ENCODE measurements at regions not wholly inside any gene's neighbourhood (a gene's known extent, or its start where the extent isn't known, plus 50 kb on each side); places are given as distances from the start of the nearest gene placed in this dataset.
"Not testable (repeated sequence)": the region's sequence is repeated elsewhere in the genome, so short reads cannot be mapped to it uniquely, and the experiment has no call there.

GRCh38 chr22:22989856-22990255 is 80.5 kb upstream of the GNAZ start:
- H3K4me3 ChIP-seq (ENCODE audit: low read depth, low read length): no peak overlapping the region
- TF ChIP-seq CTCF (IDR thresholded peaks at IDR 0.05; ENCODE audit: borderline replicate concordance, insufficient read depth, low read depth, low read length): no peak

DNA sequence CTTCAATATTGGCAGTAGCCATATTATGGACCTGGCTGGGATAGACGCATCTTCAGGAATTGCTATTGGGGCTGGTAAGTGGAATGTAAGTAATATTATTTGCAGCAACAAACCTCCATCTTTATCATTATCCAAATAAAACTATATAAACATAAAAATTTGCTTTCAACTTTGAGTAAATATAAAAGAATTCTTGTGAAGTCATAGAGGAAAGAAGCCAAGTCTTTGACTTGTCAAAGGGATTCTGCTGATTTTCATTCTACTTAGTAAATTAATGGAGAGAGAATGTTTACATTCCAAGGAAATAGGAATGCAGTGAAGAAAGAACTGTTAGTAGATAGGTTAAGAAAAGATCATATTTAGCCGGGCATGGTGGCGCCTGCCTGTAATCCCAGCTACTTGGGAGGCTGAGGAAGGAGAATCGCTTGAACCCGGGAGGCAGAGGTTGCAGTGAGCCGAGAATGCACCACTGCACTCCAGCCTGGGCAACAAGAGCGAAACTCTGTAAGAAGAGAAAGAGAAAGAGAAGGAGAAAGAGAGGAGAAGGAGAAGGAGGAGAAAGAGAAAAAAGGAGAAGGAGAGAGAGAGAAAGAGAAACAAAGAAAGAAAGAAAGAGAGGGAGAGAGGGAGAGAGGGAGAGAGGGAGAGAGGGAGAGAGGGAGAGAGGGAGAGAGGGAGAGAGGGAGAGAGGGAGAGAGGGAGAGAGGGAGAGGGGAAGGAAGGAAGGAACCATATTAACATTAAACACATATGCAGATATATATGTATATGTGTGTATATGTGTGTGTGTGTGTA is 79.4 kb upstream of the GNAZ start:
- not testable (repeated sequence) for H3K4me3 ChIP-seq (ENCODE audit: low read depth, low read length)

DNA sequence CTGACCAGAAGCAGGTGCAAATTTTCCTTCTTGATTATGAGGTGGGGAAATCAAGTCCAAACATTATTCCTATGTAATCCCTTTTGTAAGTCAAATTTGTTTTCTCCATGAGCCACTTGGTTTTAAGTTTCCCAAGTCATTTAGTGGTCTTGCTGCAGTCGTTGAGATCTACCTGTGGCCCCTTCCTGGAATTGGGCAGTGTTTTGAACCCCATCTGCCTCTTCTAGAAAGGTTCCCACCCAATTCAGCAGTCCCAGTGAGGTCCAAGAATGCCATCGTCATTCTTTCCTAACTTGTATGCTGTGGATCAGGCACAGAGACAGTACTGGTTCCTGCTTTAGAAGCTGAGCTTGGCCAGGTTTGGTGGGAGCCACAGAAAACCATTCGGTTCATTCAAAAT is 77.8 kb upstream of the GNAZ start:
- H3K4me3 ChIP-seq (ENCODE audit: low read depth, low read length): no peak overlapping the region

GRCh38 chr22:22993184-22993583 is 77.1 kb upstream of the GNAZ start:
- TF ChIP-seq CTCF (IDR thresholded peaks at IDR 0.05; ENCODE audit: borderline replicate concordance, insufficient read depth, low read depth, low read length): no peak

More for the DNA sequence above, 77.8 kb upstream of the GNAZ start:
- TF ChIP-seq CTCF (IDR thresholded peaks at IDR 0.05; ENCODE audit: borderline replicate concordance, insufficient read depth, low read depth, low read length): no peak

DNA sequence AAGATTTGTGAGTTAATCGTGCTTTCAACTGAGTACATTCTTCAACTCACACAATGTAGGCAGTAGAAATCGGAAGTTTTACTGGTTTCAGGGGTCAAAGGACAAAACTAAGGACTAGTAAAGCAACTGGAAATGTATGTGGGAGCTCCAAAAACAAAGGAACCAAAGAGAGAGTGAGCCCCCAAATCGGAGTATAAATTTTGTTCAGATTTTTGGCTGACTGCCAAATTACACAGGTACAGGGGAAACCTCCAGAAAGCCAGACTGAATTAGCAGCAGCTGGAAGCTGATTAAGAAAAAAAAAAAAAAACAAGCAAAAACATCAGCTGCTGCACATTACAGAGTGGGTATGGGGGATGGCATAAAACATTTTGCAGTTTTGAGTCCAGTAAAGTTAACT is 75.2 kb upstream of the GNAZ start:
- H3K4me3 ChIP-seq (ENCODE audit: low read depth, low read length): no peak overlapping the region
- TF ChIP-seq CTCF (IDR thresholded peaks at IDR 0.05; ENCODE audit: borderline replicate concordance, insufficient read depth, low read depth, low read length): no peak

More at GRCh38 chr22:22993184-22993583, 77.1 kb upstream of the GNAZ start:
- no peak overlapping the region for H3K4me3 ChIP-seq (ENCODE audit: low read depth, low read length)

- H3K4me3 ChIP-seq (ENCODE audit: low read depth, low read length): no peak overlapping the region
- no peak for TF ChIP-seq CTCF (IDR thresholded peaks at IDR 0.05; ENCODE audit: borderline replicate concordance, insufficient read depth, low read depth, low read length)
Measured at GRCh38 chr22:22996511-22997261, 73.6 kb upstream of the GNAZ start.

- no peak overlapping the region for H3K4me3 ChIP-seq (ENCODE audit: low read depth, low read length)
- no peak for TF ChIP-seq CTCF (IDR thresholded peaks at IDR 0.05; ENCODE audit: borderline replicate concordance, insufficient read depth, low read depth, low read length)
Measured at GRCh38 chr22:22997262-22997898, 72.9 kb upstream of the GNAZ start.

Data from GM12875 (cell line).